GM23338 (cell line): ENCODE measurements at regions not wholly inside any gene's neighbourhood (a gene's known extent, or its start where the extent isn't known, plus 50 kb on each side); places are given as distances from the start of the nearest gene placed in this dataset.

Experiments
- ATAC-seq: fragments of 200-7000 bp; cut with Tn5 transposase; 3 replicates; pipeline ENCODE4 v1.9.1; 2020
- DNase-seq: peaks from one replicate; pipeline ENCODE4 v3.0.0-alpha.2; 2015; ENCODE audit warnings: low spot score
- H2AFZ ChIP-seq: fragments of 200-600 bp; sonication (generic); 2 replicates; pipeline ENCODE4 v1.8.0; 2016; ENCODE audit warnings: antibody characterized with exemption, mild to moderate bottlenecking, moderate library complexity
- H3F3A ChIP-seq: fragments of 200-600 bp; sonication (generic); replicated peaks from 2 replicates; pipeline ENCODE4 v1.8.0; 2017; ENCODE audit warnings: antibody characterized with exemption, mixed run types, low read depth
- H3K27ac ChIP-seq: fragments of 200-600 bp; sonication (generic); 2 replicates; pipeline ENCODE4 v1.6.1; 2016; ENCODE audit warnings: low read depth
- H3K27me3 ChIP-seq: fragments of 200-600 bp; sonication (generic); 2 replicates; pipeline ENCODE4 v1.8.0; 2016; ENCODE audit warnings: mild to moderate bottlenecking, mixed run types, moderate library complexity; ENCODE audit not compliant: insufficient read depth
- H3K36me3 ChIP-seq: fragments of 200-600 bp; sonication (generic); 2 replicates; pipeline ENCODE4 v1.8.0; 2016; ENCODE audit warnings: mild to moderate bottlenecking; ENCODE audit not compliant: insufficient read depth
- H3K4me1 ChIP-seq: fragments of 200-600 bp; sonication (generic); 2 replicates; pipeline ENCODE4 v1.8.0; 2016; ENCODE audit warnings: mild to moderate bottlenecking, moderate library complexity; ENCODE audit not compliant: insufficient read depth
- H3K4me2 ChIP-seq: fragments of 200-600 bp; sonication (generic); 2 replicates; pipeline ENCODE4 v1.7.1; 2017; ENCODE audit warnings: mixed run types
- H3K4me3 ChIP-seq: fragments of 200-600 bp; sonication (generic); 2 replicates; pipeline ENCODE4 v1.6.1; 2016; ENCODE audit warnings: mixed run types
- H3K79me2 ChIP-seq: fragments of 200-600 bp; sonication (generic); replicated peaks from 2 replicates; pipeline ENCODE4 v1.8.0; 2017; ENCODE audit warnings: mild to moderate bottlenecking; ENCODE audit not compliant: insufficient read depth
- H3K9me2 ChIP-seq: fragments of 200-600 bp; sonication (generic); 2 replicates; pipeline ENCODE4 v1.8.0; 2017; ENCODE audit not compliant: insufficient read depth
- H4K20me1 ChIP-seq: fragments of 200-600 bp; sonication (generic); replicated peaks from 2 replicates; pipeline ENCODE4 v1.8.0; 2017; ENCODE audit warnings: mild to moderate bottlenecking; ENCODE audit not compliant: insufficient read depth
- H3K27ac Mint-ChIP-seq: 2 replicates; pipeline ENCODE4 v1.8.0; 2020; ENCODE audit warnings: inconsistent platforms, mild to moderate bottlenecking, moderate library complexity, mixed read lengths
- H3K27me3 Mint-ChIP-seq: 3 replicates; pipeline ENCODE4 v1.8.0; 2022; ENCODE audit warnings: low read depth, mild to moderate bottlenecking, moderate library complexity, mixed read lengths, inconsistent platforms; ENCODE audit not compliant: insufficient read depth, poor library complexity
- H3K36me3 Mint-ChIP-seq: 3 replicates; pipeline ENCODE4 v1.8.0; 2021; ENCODE audit warnings: low read depth, mild to moderate bottlenecking, inconsistent platforms, moderate library complexity, mixed read lengths
- H3K4me1 Mint-ChIP-seq: 3 replicates; pipeline ENCODE4 v1.8.0; 2020; ENCODE audit warnings: mild to moderate bottlenecking, inconsistent platforms, mixed read lengths
- H3K4me3 Mint-ChIP-seq: 3 replicates; pipeline ENCODE4 v1.8.0; 2021; ENCODE audit warnings: moderate library complexity, mild to moderate bottlenecking, inconsistent platforms, mixed read lengths
- H3K9me3 Mint-ChIP-seq: 3 replicates; pipeline ENCODE4 v1.8.0; 2020; ENCODE audit warnings: moderate library complexity, mild to moderate bottlenecking, inconsistent platforms, mixed read lengths
- CREB1 ChIP-seq: fragments of 250-450 bp; sonication (Bioruptor Pico); IDR thresholded peaks from 2 replicates; pipeline ENCODE4 v1.5.0; 2020; ENCODE audit warnings: low read depth, mild to moderate bottlenecking, moderate library complexity
- EZH2 ChIP-seq: fragments of 200-600 bp; sonication (generic); IDR thresholded peaks from one replicate; pipeline ENCODE4 v1.8.0; 2017; ENCODE audit warnings: antibody characterized with exemption, mild to moderate bottlenecking, low read depth; ENCODE audit not compliant: unreplicated experiment
- EZH2phosphoT487 ChIP-seq: fragments of 200-600 bp; sonication (generic); IDR thresholded peaks from one replicate; pipeline ENCODE4 v1.8.1; 2018; ENCODE audit warnings: antibody characterized with exemption; ENCODE audit not compliant: unreplicated experiment
- STAT1 ChIP-seq: IDR thresholded peaks from one replicate; pipeline ENCODE4 v1.6.1; 2016; ENCODE audit warnings: antibody characterized with exemption; ENCODE audit not compliant: unreplicated experiment
- ZNF114 ChIP-seq: fragments of 250-450 bp; sonication (Bioruptor Pico); IDR thresholded peaks from 2 replicates; pipeline ENCODE4 v1.5.0; 2020; ENCODE audit warnings: mild to moderate bottlenecking, moderate library complexity
- ZNF331 ChIP-seq: fragments of 250-450 bp; sonication (Bioruptor Pico); IDR thresholded peaks from 2 replicates; pipeline ENCODE4 v1.5.0; 2020; ENCODE audit warnings: low read depth, mild to moderate bottlenecking, moderate library complexity
- ZNF462 ChIP-seq: fragments of 250-450 bp; sonication (Bioruptor Pico); IDR thresholded peaks from 2 replicates; pipeline ENCODE4 v1.5.0; 2020; ENCODE audit warnings: mild to moderate bottlenecking, moderate library complexity
- TF ChIP-seq, protein P1 (sequence below), 2 experiments: fragments of 200-600 bp in 1 of 2; sonication (generic) in 1 of 2; conservative IDR thresholded peaks; 2 replicates each; pipeline versions ENCODE4 v1.5.1 to v1.6.1; 2016 to 2017; ENCODE audit warnings: antibody characterized with exemption in 2 of 2, low read depth in 2 of 2, mild to moderate bottlenecking in 2 of 2, moderate library complexity in 1 of 2
- TF ChIP-seq, protein P2 (sequence below): IDR thresholded peaks from 2 replicates; pipeline ENCODE4 v1.6.1; 2016; ENCODE audit warnings: antibody characterized with exemption
- TF ChIP-seq, protein P3 (sequence below): IDR thresholded peaks from one replicate; pipeline ENCODE4 v1.6.1; 2018; ENCODE audit warnings: antibody characterized with exemption; ENCODE audit not compliant: unreplicated experiment

- TF ChIP-seq ZNF462 (CRISPR knock-in tag) (no peak), ZNF331 (no peak)
- TF ChIP-seq, protein P1, sequence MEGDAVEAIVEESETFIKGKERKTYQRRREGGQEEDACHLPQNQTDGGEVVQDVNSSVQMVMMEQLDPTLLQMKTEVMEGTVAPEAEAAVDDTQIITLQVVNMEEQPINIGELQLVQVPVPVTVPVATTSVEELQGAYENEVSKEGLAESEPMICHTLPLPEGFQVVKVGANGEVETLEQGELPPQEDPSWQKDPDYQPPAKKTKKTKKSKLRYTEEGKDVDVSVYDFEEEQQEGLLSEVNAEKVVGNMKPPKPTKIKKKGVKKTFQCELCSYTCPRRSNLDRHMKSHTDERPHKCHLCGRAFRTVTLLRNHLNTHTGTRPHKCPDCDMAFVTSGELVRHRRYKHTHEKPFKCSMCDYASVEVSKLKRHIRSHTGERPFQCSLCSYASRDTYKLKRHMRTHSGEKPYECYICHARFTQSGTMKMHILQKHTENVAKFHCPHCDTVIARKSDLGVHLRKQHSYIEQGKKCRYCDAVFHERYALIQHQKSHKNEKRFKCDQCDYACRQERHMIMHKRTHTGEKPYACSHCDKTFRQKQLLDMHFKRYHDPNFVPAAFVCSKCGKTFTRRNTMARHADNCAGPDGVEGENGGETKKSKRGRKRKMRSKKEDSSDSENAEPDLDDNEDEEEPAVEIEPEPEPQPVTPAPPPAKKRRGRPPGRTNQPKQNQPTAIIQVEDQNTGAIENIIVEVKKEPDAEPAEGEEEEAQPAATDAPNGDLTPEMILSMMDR (conservative IDR thresholded peaks at IDR 0.05; ENCODE audit: low read depth in 2 of 2) = no peak
Observed at GRCh38 chr2:142188562-142188961, 57.7 kb upstream of the LRP1B start (continued).

DNA sequence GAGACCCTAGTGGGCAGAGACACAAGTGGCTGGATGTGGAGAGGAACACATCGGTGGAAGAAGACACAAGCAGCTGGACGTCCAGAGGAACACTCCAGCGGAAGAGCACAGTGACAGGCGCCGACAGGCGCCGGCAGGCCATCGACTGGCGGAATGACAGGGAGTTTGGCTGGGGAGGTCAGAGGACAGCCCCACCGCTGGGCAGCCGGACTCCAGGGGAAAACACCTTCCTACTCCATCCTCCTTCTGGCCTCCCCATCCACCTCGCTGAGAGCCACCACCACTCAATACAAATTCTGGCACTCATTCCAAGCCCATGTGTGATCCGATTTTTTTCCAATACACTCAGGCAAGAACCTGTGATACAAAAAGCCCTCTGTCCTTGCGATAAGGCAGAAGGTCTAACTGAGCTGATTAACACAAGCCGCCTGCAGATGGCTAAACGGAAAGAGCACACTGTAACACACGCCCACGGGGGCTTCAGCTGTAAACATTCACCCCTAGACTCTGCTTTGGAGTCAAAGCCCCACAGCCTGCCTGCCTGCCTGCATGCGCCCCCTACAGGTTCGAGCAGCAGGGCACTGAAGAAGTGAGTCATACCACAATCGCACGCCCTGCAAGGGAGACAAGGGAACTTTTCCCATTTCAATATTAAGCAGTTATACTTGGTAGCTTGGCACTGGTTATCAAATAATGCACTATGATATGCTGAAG, 50.2 kb upstream of the LRP1B start:
- Histone ChIP-seq H3K27ac (no peak overlapping the region), H4K20me1 (no peaks in the 10 kb centered on the region), H3K79me2 (no peaks in the 10 kb centered on the region), H3K9me2 (no peaks in the 10 kb centered on the region), H3K27me3 (no peaks in the 10 kb centered on the region), H3K4me3 (peak overlapping the region; percentile 29; the same call in 1 of the 2 replicates), H2AFZ (peak overlapping the region; percentile 93), H3K4me2 (peak overlapping the region; percentile 66; the same call in 1 of the 2 replicates), H3K4me1 (peaks cover 5% of the 10 kb centered on the region; the same call in 1 of the 2 replicates), H3F3A (no peaks in the 10 kb centered on the region), H3K36me3 (no peaks in the 10 kb centered on the region)
- Mint-ChIP-seq H3K27me3 (peaks cover 2% of the 10 kb centered on the region), H3K4me1 (peaks cover 5% of the 10 kb centered on the region), H3K27ac (no peak overlapping the region), H3K4me3 (no peak overlapping the region), H3K9me3 (no peaks in the 10 kb centered on the region), H3K36me3 (no peaks in the 10 kb centered on the region)
- ATAC-seq = peak; percentile 100
- peak; percentile 87 for DNase-seq
- no peak for TF ChIP-seq ZNF114
- TF ChIP-seq STAT1 = no peak
- no peak for TF ChIP-seq EZH2
- no peak for TF ChIP-seq EZH2phosphoT487
- TF ChIP-seq CREB1 (CRISPR knock-in tag) = no peak
- TF ChIP-seq, protein P2, sequence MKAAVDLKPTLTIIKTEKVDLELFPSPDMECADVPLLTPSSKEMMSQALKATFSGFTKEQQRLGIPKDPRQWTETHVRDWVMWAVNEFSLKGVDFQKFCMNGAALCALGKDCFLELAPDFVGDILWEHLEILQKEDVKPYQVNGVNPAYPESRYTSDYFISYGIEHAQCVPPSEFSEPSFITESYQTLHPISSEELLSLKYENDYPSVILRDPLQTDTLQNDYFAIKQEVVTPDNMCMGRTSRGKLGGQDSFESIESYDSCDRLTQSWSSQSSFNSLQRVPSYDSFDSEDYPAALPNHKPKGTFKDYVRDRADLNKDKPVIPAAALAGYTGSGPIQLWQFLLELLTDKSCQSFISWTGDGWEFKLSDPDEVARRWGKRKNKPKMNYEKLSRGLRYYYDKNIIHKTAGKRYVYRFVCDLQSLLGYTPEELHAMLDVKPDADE = no peak
- TF ChIP-seq, protein P3, sequence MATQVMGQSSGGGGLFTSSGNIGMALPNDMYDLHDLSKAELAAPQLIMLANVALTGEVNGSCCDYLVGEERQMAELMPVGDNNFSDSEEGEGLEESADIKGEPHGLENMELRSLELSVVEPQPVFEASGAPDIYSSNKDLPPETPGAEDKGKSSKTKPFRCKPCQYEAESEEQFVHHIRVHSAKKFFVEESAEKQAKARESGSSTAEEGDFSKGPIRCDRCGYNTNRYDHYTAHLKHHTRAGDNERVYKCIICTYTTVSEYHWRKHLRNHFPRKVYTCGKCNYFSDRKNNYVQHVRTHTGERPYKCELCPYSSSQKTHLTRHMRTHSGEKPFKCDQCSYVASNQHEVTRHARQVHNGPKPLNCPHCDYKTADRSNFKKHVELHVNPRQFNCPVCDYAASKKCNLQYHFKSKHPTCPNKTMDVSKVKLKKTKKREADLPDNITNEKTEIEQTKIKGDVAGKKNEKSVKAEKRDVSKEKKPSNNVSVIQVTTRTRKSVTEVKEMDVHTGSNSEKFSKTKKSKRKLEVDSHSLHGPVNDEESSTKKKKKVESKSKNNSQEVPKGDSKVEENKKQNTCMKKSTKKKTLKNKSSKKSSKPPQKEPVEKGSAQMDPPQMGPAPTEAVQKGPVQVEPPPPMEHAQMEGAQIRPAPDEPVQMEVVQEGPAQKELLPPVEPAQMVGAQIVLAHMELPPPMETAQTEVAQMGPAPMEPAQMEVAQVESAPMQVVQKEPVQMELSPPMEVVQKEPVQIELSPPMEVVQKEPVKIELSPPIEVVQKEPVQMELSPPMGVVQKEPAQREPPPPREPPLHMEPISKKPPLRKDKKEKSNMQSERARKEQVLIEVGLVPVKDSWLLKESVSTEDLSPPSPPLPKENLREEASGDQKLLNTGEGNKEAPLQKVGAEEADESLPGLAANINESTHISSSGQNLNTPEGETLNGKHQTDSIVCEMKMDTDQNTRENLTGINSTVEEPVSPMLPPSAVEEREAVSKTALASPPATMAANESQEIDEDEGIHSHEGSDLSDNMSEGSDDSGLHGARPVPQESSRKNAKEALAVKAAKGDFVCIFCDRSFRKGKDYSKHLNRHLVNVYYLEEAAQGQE = no peak
